HL-60 (cell line): ENCODE measurements at regions not wholly inside any gene's neighbourhood (a gene's known extent, or its start where the extent isn't known, plus 50 kb on each side); places are given as distances from the start of the nearest gene placed in this dataset.

Experiments
- DNase-seq, 2 experiments: peaks; one replicate each; pipeline ENCODE4 v3.0.0-alpha.2; 2010 to 2020; ENCODE audit warnings: low read depth in 1 of 2, low spot score in 1 of 2
- H3K27ac ChIP-seq: fragments of 250-450 bp; sonication (Bioruptor Pico); replicated peaks from 2 replicates; pipeline ENCODE4 v1.5.1; 2020; ENCODE audit warnings: mild to moderate bottlenecking, moderate library complexity
- H3K27me3 ChIP-seq: fragments of 250-450 bp; sonication (Bioruptor Pico); 2 replicates; pipeline ENCODE4 v1.5.1; 2021; ENCODE audit warnings: mild to moderate bottlenecking, moderate library complexity; ENCODE audit not compliant: insufficient read depth, poor library complexity, severe bottlenecking
- H3K4me3 ChIP-seq: replicated peaks from 2 replicates; pipeline ENCODE4 v1.5.1; 2011; ENCODE audit warnings: mild to moderate bottlenecking, control low read depth, low read length; ENCODE audit not compliant: insufficient read depth
- CTCF ChIP-seq: IDR thresholded peaks from one replicate; pipeline ENCODE4 v1.5.1; 2011; ENCODE audit warnings: low read length, control low read depth, inconsistent platforms; ENCODE audit not compliant: insufficient read depth
- GABPA ChIP-seq: IDR thresholded peaks from 2 replicates; pipeline ENCODE4 v1.6.1; 2012; ENCODE audit warnings: low read depth
- POLR2AphosphoS5 ChIP-seq: IDR thresholded peaks from 2 replicates; pipeline ENCODE4 v1.6.1; 2012; ENCODE audit warnings: low read depth
- REST ChIP-seq: IDR thresholded peaks from 2 replicates; pipeline ENCODE4 v1.6.1; 2012; ENCODE audit warnings: low read depth; ENCODE audit not compliant: insufficient replicate concordance
- SPI1 ChIP-seq: IDR thresholded peaks from 2 replicates; pipeline ENCODE4 v1.6.1; 2012; ENCODE audit warnings: low read depth, mild to moderate bottlenecking, borderline replicate concordance

- Histone ChIP-seq H3K27ac (no peak overlapping the region), H3K4me3 (no peak overlapping the region), H3K27me3 (no peaks in the 10 kb centered on the region)
- TF ChIP-seq POLR2AphosphoS5: no peak
- TF ChIP-seq REST: no peak
- no peak for TF ChIP-seq SPI1
- TF ChIP-seq GABPA: no peak
- TF ChIP-seq CTCF: no peak
- no peak for DNase-seq
Observed at GRCh38 chr21:23799376-23799775, 1807.9 kb downstream of the MRPL39 start.

GRCh38 chr21:23792300-23792699 lies 1815.0 kb downstream of the MRPL39 start:
- TF ChIP-seq REST (no peak), POLR2AphosphoS5 (no peak), GABPA (no peak), SPI1 (no peak), CTCF (no peak)
- Histone ChIP-seq H3K27me3 (no peaks in the 10 kb centered on the region), H3K4me3 (no peak overlapping the region), H3K27ac (no peak overlapping the region)
- DNase-seq: no peak

- no peak overlapping the region for H3K4me3 ChIP-seq
- DNase-seq: no peak
- H3K27ac ChIP-seq: no peak overlapping the region
- H3K27me3 ChIP-seq: no peaks in the 10 kb centered on the region
- TF ChIP-seq POLR2AphosphoS5 (no peak), GABPA (no peak), CTCF (no peak), REST (no peak), SPI1 (no peak)
Observed at GRCh38 chr21:23789864-23790263, 1817.4 kb downstream of the MRPL39 start.
